HUES48 (cell line): ENCODE measurements at regions not wholly inside any gene's neighbourhood (a gene's known extent, or its start where the extent isn't known, plus 50 kb on each side); places are given as distances from the start of the nearest gene placed in this dataset.

ENCODE experiments used
- H3K27ac ChIP-seq: one replicate; pipeline ENCODE4 v1.7.0; 2013; ENCODE audit warnings: low read depth, low read length, inconsistent platforms
- H3K27me3 ChIP-seq: 2 replicates; pipeline ENCODE4 v1.6.1; 2013; ENCODE audit warnings: mild to moderate bottlenecking, low read length; ENCODE audit not compliant: control insufficient read depth, insufficient read depth
- H3K36me3 ChIP-seq: 2 replicates; pipeline ENCODE4 v1.6.1; 2013; ENCODE audit warnings: low read length; ENCODE audit not compliant: control insufficient read depth, insufficient read depth
- H3K4me1 ChIP-seq: 2 replicates; pipeline ENCODE4 v1.6.1; 2013; ENCODE audit warnings: mild to moderate bottlenecking, low read length; ENCODE audit not compliant: control insufficient read depth, insufficient read depth
- H3K4me3 ChIP-seq: 2 replicates; pipeline ENCODE4 v1.5.1; 2013; ENCODE audit warnings: mild to moderate bottlenecking, low read depth, low read length
- H3K9ac ChIP-seq: 2 replicates; pipeline ENCODE4 v1.6.1; 2013; ENCODE audit warnings: mild to moderate bottlenecking, low read depth, low read length, moderate library complexity
- H3K9me3 ChIP-seq: 2 replicates; pipeline ENCODE4 v1.6.1; 2013; ENCODE audit warnings: low read length; ENCODE audit not compliant: control insufficient read depth, insufficient read depth

- H3K4me1 ChIP-seq: no peaks in the 10 kb centered on the region
- no peak overlapping the region for H3K4me3 ChIP-seq
- no peak overlapping the region for H3K9ac ChIP-seq
- H3K9me3 ChIP-seq: no peaks in the 10 kb centered on the region; the same call in 1 of the 2 replicates
- H3K27me3 ChIP-seq: no peaks in the 10 kb centered on the region
- H3K27ac ChIP-seq: no peak overlapping the region
- H3K36me3 ChIP-seq: no peaks in the 10 kb centered on the region
Observed at GRCh38 chr10:28733245-28733644, 55.9 kb downstream of the BAMBI start.

DNA sequence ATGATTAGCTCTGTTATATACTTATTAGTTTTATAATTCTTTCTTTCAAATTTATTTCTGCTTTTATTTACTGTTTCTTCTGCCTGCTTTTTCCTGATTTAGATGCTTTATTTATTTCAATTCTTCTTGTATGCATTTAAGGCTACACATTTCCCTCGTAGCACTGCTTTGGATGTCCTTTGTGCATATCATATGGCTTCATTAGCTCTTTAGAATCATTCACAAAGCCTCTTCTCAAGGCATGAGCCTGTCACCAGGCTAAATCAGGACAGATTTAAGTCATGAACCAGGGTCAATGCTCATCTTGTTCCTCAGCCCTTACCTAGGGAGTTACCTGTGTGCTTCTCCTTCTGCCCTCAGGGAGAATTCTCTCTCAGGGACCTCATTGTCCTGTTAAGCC lies 56.3 kb downstream of the BAMBI start:
- H3K4me1 ChIP-seq: no peaks in the 10 kb centered on the region
- no peak overlapping the region for H3K4me3 ChIP-seq
- no peaks in the 10 kb centered on the region for H3K27me3 ChIP-seq
- H3K27ac ChIP-seq: no peak overlapping the region
- H3K9ac ChIP-seq: no peak overlapping the region
- H3K36me3 ChIP-seq: no peaks in the 10 kb centered on the region
- no peaks in the 10 kb centered on the region; the same call in 1 of the 2 replicates for H3K9me3 ChIP-seq

DNA sequence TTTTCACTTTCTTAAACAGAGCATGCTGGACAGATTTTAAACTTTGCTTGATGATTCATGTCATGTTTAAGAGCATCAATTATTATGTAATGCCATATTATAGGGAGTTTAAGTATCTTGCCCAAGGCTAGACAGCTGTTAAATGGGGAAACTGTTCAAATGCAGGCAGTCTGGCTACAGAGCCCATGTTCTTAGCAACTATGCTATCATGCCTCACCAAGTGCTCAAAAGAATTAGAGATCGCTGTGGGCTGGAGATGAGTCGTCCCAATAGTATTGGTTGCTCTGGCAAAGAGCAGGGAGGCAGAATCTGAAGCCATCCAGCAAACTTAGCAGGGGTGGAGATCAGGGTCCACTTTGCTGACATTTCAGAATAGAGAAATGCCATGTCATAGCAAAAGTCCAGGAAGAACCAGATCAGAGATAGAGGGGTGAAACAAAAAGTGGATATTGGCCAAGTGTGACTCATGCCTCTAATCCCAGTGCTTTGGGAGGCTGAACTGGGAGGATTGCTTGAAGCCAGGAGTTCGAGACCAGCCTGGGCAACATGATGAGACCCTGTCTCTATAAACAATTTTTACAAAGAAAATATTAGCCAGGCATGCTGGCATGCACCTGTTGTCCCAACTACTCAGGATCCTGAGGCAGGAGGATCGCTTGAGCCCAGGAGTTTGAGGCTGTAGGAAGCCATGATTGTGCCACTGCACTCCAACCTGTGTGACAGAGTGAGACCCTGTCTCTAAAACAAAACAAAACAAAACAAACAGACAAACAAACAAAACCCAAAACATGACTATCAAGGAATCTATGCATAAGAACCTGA lies 57.8 kb downstream of the BAMBI start:
- Histone ChIP-seq H3K9ac (no peak overlapping the region), H3K9me3 (no peaks in the 10 kb centered on the region; the same call in 1 of the 2 replicates), H3K27ac (no peak overlapping the region), H3K4me1 (no peaks in the 10 kb centered on the region), H3K27me3 (no peaks in the 10 kb centered on the region; the same call in 1 of the 2 replicates), H3K4me3 (no peak overlapping the region), H3K36me3 (no peaks in the 10 kb centered on the region)

DNA sequence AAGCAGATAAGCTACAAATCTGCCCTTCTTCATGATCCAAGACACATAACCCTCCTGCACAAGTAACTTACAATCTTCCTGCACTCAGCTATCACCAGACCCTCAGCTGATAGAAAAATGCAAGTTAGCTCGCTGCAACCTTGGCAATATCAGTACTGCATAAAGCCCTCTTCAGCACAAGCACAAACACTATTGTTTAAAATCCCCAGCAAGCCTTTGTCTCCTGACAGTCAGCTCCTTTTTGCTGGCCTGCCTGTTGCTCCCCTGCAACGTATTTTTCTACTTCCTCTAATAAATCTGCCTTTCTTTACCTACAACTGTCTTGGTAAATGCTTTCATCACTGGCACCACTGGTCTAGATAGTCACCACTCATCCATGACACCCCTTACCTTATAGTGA lies 59.8 kb downstream of the BAMBI start:
- Histone ChIP-seq H3K9ac (no peak overlapping the region), H3K4me3 (no peak overlapping the region), H3K9me3 (no peaks in the 10 kb centered on the region; the same call in 1 of the 2 replicates), H3K36me3 (no peaks in the 10 kb centered on the region), H3K4me1 (no peaks in the 10 kb centered on the region), H3K27ac (no peak overlapping the region), H3K27me3 (no peaks in the 10 kb centered on the region; the same call in 1 of the 2 replicates)

DNA sequence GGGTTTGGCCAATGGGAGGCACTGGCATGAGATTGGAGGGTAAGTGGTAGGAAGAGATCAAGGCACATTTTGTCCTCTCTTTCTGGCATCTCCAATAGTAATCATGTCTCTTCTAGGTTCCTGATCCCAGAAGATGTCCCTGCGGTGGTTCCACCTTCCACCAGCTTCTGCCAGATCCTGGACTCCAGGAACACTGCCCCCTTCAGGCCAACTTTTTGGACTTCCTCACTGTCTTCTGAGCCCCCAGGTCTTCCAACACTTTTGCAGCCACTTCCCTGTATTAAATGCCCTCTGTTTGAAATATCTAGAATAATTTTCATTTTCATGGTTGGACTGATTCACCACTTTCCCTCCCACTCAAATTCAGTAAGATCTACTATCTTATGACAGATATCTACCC lies 60.9 kb downstream of the BAMBI start:
- H3K27me3 ChIP-seq: no peaks in the 10 kb centered on the region; the same call in 1 of the 2 replicates
- H3K36me3 ChIP-seq: no peaks in the 10 kb centered on the region
- H3K9me3 ChIP-seq: no peaks in the 10 kb centered on the region; the same call in 1 of the 2 replicates
- H3K27ac ChIP-seq: no peak overlapping the region
- H3K9ac ChIP-seq: no peak overlapping the region
- H3K4me1 ChIP-seq: no peaks in the 10 kb centered on the region
- no peak overlapping the region for H3K4me3 ChIP-seq

DNA sequence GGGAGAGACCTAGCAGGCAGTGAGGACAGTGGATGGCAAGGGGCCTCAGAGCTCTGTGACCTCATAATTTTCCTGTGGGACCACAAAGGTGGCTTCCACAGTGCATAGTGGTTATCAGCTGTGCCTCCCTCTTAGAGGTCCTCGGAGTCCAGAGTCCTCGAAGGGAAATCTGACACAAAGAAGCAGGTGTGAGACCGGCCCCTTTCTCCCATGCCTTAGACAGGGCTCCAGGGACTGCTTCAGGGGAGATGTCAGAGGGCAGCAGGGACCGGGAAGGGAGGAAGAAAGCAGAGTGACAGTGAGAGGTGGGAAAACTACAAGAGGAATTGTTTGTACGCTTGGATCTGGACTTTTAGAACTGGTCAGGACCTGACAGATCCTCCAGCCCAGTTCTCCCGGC lies 66.3 kb downstream of the BAMBI start:
- Histone ChIP-seq H3K4me3 (no peak overlapping the region), H3K36me3 (no peaks in the 10 kb centered on the region), H3K9ac (no peak overlapping the region), H3K27ac (no peak overlapping the region), H3K27me3 (no peaks in the 10 kb centered on the region; the same call in 1 of the 2 replicates), H3K9me3 (no peaks in the 10 kb centered on the region), H3K4me1 (peaks cover 16% of the 10 kb centered on the region)

- no peaks in the 10 kb centered on the region for H3K36me3 ChIP-seq
- no peaks in the 10 kb centered on the region for H3K27me3 ChIP-seq
- peaks cover 16% of the 10 kb centered on the region for H3K4me1 ChIP-seq
- no peak overlapping the region for H3K9ac ChIP-seq
- H3K27ac ChIP-seq: no peak overlapping the region
- no peaks in the 10 kb centered on the region for H3K9me3 ChIP-seq
- H3K4me3 ChIP-seq: no peak overlapping the region
Observed at GRCh38 chr10:28744069-28744768, 66.9 kb downstream of the BAMBI start.

DNA sequence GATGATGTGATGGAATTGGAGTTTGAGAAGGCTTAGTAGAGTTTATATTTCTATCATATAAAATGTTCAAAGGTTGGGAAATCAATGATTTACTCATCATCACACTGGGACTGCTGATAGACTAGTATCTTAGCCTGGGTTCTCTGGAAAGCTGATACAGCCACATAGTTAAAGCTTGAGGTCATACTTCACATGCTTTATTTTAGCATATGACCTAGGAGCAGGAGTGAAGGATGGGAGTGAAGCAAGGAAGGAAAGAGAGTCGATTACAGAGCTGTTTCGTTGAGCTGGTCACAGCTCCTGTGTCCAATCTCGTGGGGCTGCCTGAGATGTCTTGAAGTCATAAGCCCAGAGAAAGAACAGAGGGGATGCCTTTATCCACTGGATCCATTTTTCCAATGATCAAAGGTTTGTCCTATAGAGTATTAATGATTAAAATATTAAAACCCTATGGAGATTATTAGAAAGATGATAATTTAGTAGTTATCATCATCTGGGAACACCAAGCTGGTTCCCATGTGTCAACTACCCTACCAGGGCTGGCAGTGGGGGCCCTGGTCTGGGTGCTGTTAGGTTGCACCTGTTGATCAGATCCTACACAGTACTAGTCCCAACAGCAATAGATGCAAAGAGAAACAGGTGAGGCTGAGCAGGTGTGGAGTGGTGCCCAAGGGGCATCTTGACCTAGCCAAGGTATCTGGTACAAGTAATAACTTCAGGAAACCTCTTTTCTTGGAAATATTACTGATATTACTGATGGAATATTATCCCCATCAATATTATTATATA lies 77.8 kb downstream of the BAMBI start:
- Histone ChIP-seq H3K27me3 (no peaks in the 10 kb centered on the region), H3K27ac (no peak overlapping the region), H3K4me3 (no peak overlapping the region), H3K9me3 (no peaks in the 10 kb centered on the region), H3K4me1 (no peaks in the 10 kb centered on the region), H3K36me3 (no peaks in the 10 kb centered on the region), H3K9ac (no peak overlapping the region)

DNA sequence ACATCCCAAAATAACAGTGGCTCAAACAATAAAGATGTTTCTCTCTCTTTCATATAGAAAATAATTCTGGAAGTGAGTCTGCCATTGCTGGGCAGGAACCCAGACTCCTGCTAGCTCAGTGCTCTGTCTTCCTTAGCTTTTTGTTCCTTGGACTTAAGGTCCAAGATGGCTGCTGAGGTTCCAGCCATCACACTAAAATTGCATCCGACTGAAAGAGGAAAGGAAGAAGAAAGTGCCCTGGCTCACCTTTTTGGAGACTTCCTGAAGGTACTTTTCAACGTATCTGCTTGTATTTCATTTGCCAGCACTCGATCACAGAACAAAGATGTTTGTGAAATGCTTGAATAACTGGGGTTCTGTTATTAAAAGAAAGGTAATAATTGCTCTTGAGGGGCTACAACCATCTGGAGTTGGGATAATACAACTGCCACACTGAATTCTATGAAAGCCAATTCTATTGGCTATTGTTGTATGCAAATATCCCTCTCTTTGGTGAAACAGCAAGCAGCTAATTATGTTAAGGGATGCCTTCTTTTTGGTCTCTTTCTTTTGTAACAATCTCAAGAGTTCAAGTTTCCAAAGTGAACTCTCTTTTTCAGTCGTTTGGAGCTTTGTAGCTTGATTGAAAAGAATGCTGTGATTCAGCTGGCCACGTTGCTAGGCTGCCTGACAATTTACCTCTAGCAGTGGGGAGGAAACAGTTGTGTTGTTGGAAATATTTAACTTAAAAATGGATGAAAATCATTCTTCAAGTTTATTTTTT lies 83.9 kb downstream of the BAMBI start:
- no peak overlapping the region for H3K9ac ChIP-seq

GRCh38 chr10:28763471-28764170 lies 86.3 kb downstream of the BAMBI start:
- H3K9ac ChIP-seq: peak overlapping the region; percentile 23; the same call in 1 of the 2 replicates
- H3K9me3 ChIP-seq: no peaks in the 10 kb centered on the region
- H3K27ac ChIP-seq: no peak overlapping the region
- no peaks in the 10 kb centered on the region for H3K36me3 ChIP-seq
- peaks cover 29% of the 10 kb centered on the region for H3K4me1 ChIP-seq
- no peaks in the 10 kb centered on the region for H3K27me3 ChIP-seq
- H3K4me3 ChIP-seq: no peak overlapping the region

More for the DNA sequence above, 83.9 kb downstream of the BAMBI start:
- H3K27ac ChIP-seq: peak overlapping the region; percentile 83
- no peaks in the 10 kb centered on the region for H3K36me3 ChIP-seq
- no peaks in the 10 kb centered on the region for H3K27me3 ChIP-seq
- H3K4me1 ChIP-seq: peaks cover 29% of the 10 kb centered on the region
- no peak overlapping the region for H3K4me3 ChIP-seq
- no peaks in the 10 kb centered on the region for H3K9me3 ChIP-seq
